WTC11 (cell line): ENCODE measurements at regions not wholly inside any gene's neighbourhood (a gene's known extent, or its start where the extent isn't known, plus 50 kb on each side); places are given as distances from the start of the nearest gene placed in this dataset.

Experiments used
- ATAC-seq: fragments of 200-7000 bp; cut with Tn5 transposase; 2 replicates; pipeline ENCODE4 v1.10.0; 2021; ENCODE audit warnings: mild to moderate bottlenecking, moderate library complexity
- CTCF ChIA-PET: fragments of 300-600 bp; sonication (Branson Sonifier 250); formaldehyde crosslinking; loops from one replicate; lab custom pipeline; 2021; ENCODE audit warnings: antibody characterized with exemption; lab: Charles Lee
- POLR2A ChIA-PET: fragments of 350-600 bp; sonication (Branson Sonifier 250); formaldehyde crosslinking; loops from one replicate; lab custom pipeline; 2021; ENCODE audit warnings: antibody characterized with exemption; lab: Charles Lee
- DNase-seq: peaks from one replicate; pipeline ENCODE4 v3.0.0; 2021; ENCODE audit warnings: low spot score
- H3K27ac Mint-ChIP-seq: 2 replicates; pipeline ENCODE4 v1.8.0; 2021; ENCODE audit warnings: mixed read lengths
- H3K27me3 Mint-ChIP-seq: 2 replicates; pipeline ENCODE4 v1.8.0; 2021; ENCODE audit warnings: low read depth, mild to moderate bottlenecking, moderate library complexity, mixed read lengths
- H3K36me3 Mint-ChIP-seq: 2 replicates; pipeline ENCODE4 v1.8.0; 2021; ENCODE audit warnings: mixed read lengths
- H3K4me1 Mint-ChIP-seq: 2 replicates; pipeline ENCODE4 v1.8.0; 2022; ENCODE audit warnings: mixed read lengths
- H3K4me3 Mint-ChIP-seq: 2 replicates; pipeline ENCODE4 v1.8.0; 2021; ENCODE audit warnings: mild to moderate bottlenecking, moderate library complexity, mixed read lengths
- H3K9me3 Mint-ChIP-seq: 2 replicates; pipeline ENCODE4 v1.8.0; 2021; ENCODE audit warnings: mixed read lengths
- ATF2 ChIP-seq: sonication (generic); formaldehyde crosslinking; IDR thresholded peaks from 2 replicates; pipeline ENCODE4 v1.8.1; 2022; ENCODE audit warnings: low read depth, missing genetic modification reagents, borderline replicate concordance
- CBFB ChIP-seq: sonication (generic); formaldehyde crosslinking; IDR thresholded peaks from 2 replicates; pipeline ENCODE4 v1.8.1; 2022; ENCODE audit warnings: mild to moderate bottlenecking, low read depth, missing genetic modification reagents
- E2F5 ChIP-seq: sonication (generic); formaldehyde crosslinking; IDR thresholded peaks from 2 replicates; pipeline ENCODE4 v1.8.1; 2022; ENCODE audit warnings: mild to moderate bottlenecking, moderate library complexity, missing genetic modification reagents
- ETV6 ChIP-seq: sonication (generic); formaldehyde crosslinking; IDR thresholded peaks from 2 replicates; pipeline ENCODE4 v1.8.1; 2022; ENCODE audit warnings: mild to moderate bottlenecking, missing genetic modification reagents
- FOXJ3 ChIP-seq: sonication (generic); formaldehyde crosslinking; IDR thresholded peaks from 2 replicates; pipeline ENCODE4 v1.9.0; 2021; ENCODE audit warnings: missing genetic modification reagents, mild to moderate bottlenecking, borderline replicate concordance
- JUN ChIP-seq: sonication (generic); formaldehyde crosslinking; IDR thresholded peaks from 2 replicates; pipeline ENCODE4 v1.8.0; 2023; ENCODE audit warnings: mild to moderate bottlenecking, missing genetic modification reagents
- PREB ChIP-seq: sonication (generic); formaldehyde crosslinking; IDR thresholded peaks from 2 replicates; pipeline ENCODE4 v1.8.1; 2022; ENCODE audit warnings: mild to moderate bottlenecking, missing genetic modification reagents, moderate library complexity, borderline replicate concordance
- TF ChIP-seq, protein P1 (sequence below): fragments of 200-600 bp; IDR thresholded peaks from 2 replicates; pipeline ENCODE4 v1.8.0; 2022; ENCODE audit warnings: antibody characterized with exemption
- TF ChIP-seq, protein P2 (sequence below): sonication (generic); formaldehyde crosslinking; IDR thresholded peaks from 2 replicates; pipeline ENCODE4 v1.8.1; 2023; ENCODE audit warnings: mild to moderate bottlenecking, missing genetic modification reagents
- TF ChIP-seq, protein P3 (sequence below): fragments of 250-450 bp; sonication (Bioruptor Pico); IDR thresholded peaks from 2 replicates; pipeline ENCODE4 v1.9.0; 2021; ENCODE audit warnings: moderate library complexity, mild to moderate bottlenecking, inconsistent platforms, borderline replicate concordance
- TF ChIP-seq, protein P4 (sequence below): sonication (generic); formaldehyde crosslinking; conservative IDR thresholded peaks from 2 replicates; pipeline ENCODE4 v1.8.1; 2023; ENCODE audit warnings: mild to moderate bottlenecking, low read depth, missing genetic modification reagents, moderate library complexity

DNA sequence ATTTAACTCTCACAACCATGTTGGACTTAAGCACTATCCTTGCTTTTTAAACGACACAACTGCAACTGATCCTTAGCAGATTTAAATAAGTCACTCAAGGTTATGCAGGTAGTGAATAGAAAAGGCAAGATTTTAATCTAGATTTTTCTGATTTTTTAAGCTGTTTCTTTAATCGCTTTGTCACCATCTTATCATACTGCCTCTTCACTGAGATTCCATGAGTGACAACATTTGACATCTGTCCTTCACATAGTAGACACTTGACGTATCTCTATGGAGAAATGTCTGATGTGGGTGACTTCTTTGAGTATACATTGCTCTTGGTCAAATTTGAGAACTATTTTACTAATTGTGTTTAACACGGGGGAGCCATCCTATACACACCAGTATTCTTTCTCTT lies 839.7 kb downstream of the GATA3 start (continued):
- TF ChIP-seq, protein P1, sequence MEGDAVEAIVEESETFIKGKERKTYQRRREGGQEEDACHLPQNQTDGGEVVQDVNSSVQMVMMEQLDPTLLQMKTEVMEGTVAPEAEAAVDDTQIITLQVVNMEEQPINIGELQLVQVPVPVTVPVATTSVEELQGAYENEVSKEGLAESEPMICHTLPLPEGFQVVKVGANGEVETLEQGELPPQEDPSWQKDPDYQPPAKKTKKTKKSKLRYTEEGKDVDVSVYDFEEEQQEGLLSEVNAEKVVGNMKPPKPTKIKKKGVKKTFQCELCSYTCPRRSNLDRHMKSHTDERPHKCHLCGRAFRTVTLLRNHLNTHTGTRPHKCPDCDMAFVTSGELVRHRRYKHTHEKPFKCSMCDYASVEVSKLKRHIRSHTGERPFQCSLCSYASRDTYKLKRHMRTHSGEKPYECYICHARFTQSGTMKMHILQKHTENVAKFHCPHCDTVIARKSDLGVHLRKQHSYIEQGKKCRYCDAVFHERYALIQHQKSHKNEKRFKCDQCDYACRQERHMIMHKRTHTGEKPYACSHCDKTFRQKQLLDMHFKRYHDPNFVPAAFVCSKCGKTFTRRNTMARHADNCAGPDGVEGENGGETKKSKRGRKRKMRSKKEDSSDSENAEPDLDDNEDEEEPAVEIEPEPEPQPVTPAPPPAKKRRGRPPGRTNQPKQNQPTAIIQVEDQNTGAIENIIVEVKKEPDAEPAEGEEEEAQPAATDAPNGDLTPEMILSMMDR = no peak

- no peak for DNase-seq
- no peak for ATAC-seq
- TF ChIP-seq ATF2 (no peak), FOXJ3 (CRISPR knock-in tag) (no peak), PREB (CRISPR knock-in tag) (no peak), E2F5 (no peak), ETV6 (CRISPR knock-in tag) (no peak), CBFB (CRISPR knock-in tag) (no peak), JUN (CRISPR knock-in tag) (no peak)
- TF ChIP-seq, protein P1 = no peak
- TF ChIP-seq, protein P2, sequence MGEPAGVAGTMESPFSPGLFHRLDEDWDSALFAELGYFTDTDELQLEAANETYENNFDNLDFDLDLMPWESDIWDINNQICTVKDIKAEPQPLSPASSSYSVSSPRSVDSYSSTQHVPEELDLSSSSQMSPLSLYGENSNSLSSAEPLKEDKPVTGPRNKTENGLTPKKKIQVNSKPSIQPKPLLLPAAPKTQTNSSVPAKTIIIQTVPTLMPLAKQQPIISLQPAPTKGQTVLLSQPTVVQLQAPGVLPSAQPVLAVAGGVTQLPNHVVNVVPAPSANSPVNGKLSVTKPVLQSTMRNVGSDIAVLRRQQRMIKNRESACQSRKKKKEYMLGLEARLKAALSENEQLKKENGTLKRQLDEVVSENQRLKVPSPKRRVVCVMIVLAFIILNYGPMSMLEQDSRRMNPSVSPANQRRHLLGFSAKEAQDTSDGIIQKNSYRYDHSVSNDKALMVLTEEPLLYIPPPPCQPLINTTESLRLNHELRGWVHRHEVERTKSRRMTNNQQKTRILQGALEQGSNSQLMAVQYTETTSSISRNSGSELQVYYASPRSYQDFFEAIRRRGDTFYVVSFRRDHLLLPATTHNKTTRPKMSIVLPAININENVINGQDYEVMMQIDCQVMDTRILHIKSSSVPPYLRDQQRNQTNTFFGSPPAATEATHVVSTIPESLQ (CRISPR knock-in tag) = no peak
- TF ChIP-seq, protein P3, sequence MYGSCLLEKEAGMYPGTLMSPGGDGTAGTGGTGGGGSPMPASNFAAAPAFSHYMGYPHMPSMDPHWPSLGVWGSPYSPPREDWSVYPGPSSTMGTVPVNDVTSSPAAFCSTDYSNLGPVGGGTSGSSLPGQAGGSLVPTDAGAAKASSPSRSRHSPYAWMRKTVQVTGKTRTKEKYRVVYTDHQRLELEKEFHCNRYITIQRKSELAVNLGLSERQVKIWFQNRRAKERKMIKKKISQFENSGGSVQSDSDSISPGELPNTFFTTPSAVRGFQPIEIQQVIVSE (CRISPR knock-in tag) = no peak
- TF ChIP-seq, protein P4, sequence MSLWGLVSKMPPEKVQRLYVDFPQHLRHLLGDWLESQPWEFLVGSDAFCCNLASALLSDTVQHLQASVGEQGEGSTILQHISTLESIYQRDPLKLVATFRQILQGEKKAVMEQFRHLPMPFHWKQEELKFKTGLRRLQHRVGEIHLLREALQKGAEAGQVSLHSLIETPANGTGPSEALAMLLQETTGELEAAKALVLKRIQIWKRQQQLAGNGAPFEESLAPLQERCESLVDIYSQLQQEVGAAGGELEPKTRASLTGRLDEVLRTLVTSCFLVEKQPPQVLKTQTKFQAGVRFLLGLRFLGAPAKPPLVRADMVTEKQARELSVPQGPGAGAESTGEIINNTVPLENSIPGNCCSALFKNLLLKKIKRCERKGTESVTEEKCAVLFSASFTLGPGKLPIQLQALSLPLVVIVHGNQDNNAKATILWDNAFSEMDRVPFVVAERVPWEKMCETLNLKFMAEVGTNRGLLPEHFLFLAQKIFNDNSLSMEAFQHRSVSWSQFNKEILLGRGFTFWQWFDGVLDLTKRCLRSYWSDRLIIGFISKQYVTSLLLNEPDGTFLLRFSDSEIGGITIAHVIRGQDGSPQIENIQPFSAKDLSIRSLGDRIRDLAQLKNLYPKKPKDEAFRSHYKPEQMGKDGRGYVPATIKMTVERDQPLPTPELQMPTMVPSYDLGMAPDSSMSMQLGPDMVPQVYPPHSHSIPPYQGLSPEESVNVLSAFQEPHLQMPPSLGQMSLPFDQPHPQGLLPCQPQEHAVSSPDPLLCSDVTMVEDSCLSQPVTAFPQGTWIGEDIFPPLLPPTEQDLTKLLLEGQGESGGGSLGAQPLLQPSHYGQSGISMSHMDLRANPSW = no peak
- Mint-ChIP-seq H3K27me3 (no peaks in the 10 kb centered on the region), H3K4me3 (no peak overlapping the region), H3K9me3 (no peaks in the 10 kb centered on the region), H3K4me1 (no peaks in the 10 kb centered on the region), H3K36me3 (no peaks in the 10 kb centered on the region), H3K27ac (no peak overlapping the region)
- ChIA-PET CTCF (no interaction called here), POLR2A (no interaction called here)
These were observed 843.3 kb downstream of the GATA3 start for GRCh38 chr10:8897769-8898168.
